Parathyroid adenoma (tissue), 2 donors: ENCODE measurements at regions not wholly inside any gene's neighbourhood (a gene's known extent, or its start where the extent isn't known, plus 50 kb on each side); places are given as distances from the start of the nearest gene placed in this dataset.
A peak's percentile ranks its signal among the peaks of the same experiment; 100 is the strongest.

Source experiments
- H2AFZ ChIP-seq: fragments of 300-600 bp; sonication (generic); one replicate; pipeline ENCODE4 v1.7.0; 2017; ENCODE audit warnings: antibody characterized with exemption, mild to moderate bottlenecking
- H3K27ac ChIP-seq: fragments of 300-600 bp; sonication (generic); one replicate; pipeline ENCODE4 v1.7.0; 2017
- H3K27me3 ChIP-seq: fragments of 300-600 bp; sonication (generic); one replicate; pipeline ENCODE4 v1.7.0; 2017; ENCODE audit warnings: low read length; ENCODE audit not compliant: control insufficient read depth, insufficient read depth
- H3K36me3 ChIP-seq: fragments of 300-600 bp; sonication (generic); one replicate; pipeline ENCODE4 v1.7.0; 2017; ENCODE audit warnings: low read length; ENCODE audit not compliant: control insufficient read depth, insufficient read depth
- H3K4me1 ChIP-seq: fragments of 300-600 bp; sonication (generic); one replicate; pipeline ENCODE4 v1.7.0; 2017; ENCODE audit warnings: control low read depth
- H3K4me2 ChIP-seq: fragments of 300-600 bp; sonication (generic); one replicate; pipeline ENCODE4 v1.7.0; 2017; ENCODE audit warnings: low read length
- H3K4me3 ChIP-seq: fragments of 300-600 bp; sonication (generic); one replicate; pipeline ENCODE4 v1.7.0; 2017; ENCODE audit warnings: low read depth, low read length
- H3K79me2 ChIP-seq: fragments of 300-600 bp; sonication (generic); one replicate; pipeline ENCODE4 v1.7.0; 2017; ENCODE audit warnings: control low read depth
- H3K9ac ChIP-seq: fragments of 300-600 bp; sonication (generic); one replicate; pipeline ENCODE4 v1.7.0; 2017; ENCODE audit warnings: mild to moderate bottlenecking
- H3K9me3 ChIP-seq: fragments of 300-600 bp; sonication (generic); one replicate; pipeline ENCODE4 v1.7.0; 2017; ENCODE audit warnings: low read length; ENCODE audit not compliant: control insufficient read depth
- CTCF ChIP-seq: fragments of 300-600 bp; sonication (generic); IDR thresholded peaks from one replicate; pipeline ENCODE4 v1.7.0; 2017; ENCODE audit warnings: antibody characterized with exemption, mild to moderate bottlenecking
- donor health status: primary hyperparathyroidism.

DNA sequence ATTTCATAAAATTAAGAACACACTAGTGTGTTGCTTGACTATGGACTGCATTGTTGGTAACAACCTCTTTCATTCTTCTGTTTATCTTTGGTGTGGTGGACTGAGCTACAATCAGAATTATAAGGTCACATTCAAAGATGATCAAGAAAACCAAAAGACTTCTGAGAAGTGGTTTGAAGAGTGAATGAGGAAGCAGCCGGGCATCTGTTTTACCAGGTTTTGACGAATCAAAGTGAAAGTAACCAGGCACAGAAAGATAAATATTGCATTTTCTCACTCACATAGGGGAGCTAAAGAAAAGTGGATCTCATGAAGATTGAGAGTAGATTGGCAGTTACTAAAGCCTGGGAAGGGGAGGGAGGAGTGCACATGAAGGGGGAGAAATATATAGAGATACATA, 589.1 kb downstream of the ZNF608 start:
- no peak overlapping the region for H3K9ac ChIP-seq

DNA sequence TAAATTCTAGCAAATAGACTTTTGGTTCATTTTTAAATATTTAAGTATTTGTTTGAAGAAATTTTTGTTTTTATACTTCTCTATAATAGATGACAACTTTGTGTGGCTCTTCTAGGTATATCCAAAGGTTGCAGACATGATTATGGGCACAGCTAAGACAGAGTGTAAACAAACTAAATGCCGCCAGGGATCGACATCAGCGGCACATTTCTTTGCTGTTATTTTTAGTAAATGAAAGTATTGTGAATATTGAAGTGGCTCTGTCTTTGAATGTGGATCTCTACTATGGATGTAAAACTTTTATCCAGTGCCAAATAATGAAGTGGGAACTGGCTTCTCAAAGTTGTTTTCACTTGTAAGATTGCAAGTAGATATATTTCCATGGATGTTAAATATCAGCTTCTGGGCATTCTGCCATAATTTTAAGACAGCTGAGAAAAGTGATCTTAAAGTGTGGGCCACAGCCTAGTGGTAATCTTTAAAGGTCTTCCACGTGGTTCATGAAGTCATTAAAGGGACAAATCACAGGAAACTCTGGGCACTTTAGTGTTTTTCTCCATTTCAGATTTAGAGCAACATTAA, 589.9 kb downstream of the ZNF608 start:
- TF ChIP-seq CTCF, result no peak
- no peaks in the 10 kb centered on the region for H3K36me3 ChIP-seq
- H3K4me3 ChIP-seq, result no peak overlapping the region
- no peaks in the 10 kb centered on the region for H3K9me3 ChIP-seq
- H3K79me2 ChIP-seq, result no peaks in the 10 kb centered on the region
- H3K27me3 ChIP-seq, result no peaks in the 10 kb centered on the region
- no peak overlapping the region for H3K27ac ChIP-seq
- H2AFZ ChIP-seq, result no peak overlapping the region
- H3K4me1 ChIP-seq, result no peaks in the 10 kb centered on the region
- no peak overlapping the region for H3K9ac ChIP-seq
- no peak overlapping the region for H3K4me2 ChIP-seq

More for the DNA sequence above, 589.1 kb downstream of the ZNF608 start:
- Histone ChIP-seq H3K36me3 (no peaks in the 10 kb centered on the region), H3K79me2 (no peaks in the 10 kb centered on the region), H3K27me3 (no peaks in the 10 kb centered on the region), H2AFZ (peak overlapping the region; percentile 38), H3K4me2 (no peak overlapping the region), H3K4me1 (no peaks in the 10 kb centered on the region), H3K4me3 (no peak overlapping the region), H3K27ac (no peak overlapping the region), H3K9me3 (no peaks in the 10 kb centered on the region)
- TF ChIP-seq CTCF, result no peak

DNA sequence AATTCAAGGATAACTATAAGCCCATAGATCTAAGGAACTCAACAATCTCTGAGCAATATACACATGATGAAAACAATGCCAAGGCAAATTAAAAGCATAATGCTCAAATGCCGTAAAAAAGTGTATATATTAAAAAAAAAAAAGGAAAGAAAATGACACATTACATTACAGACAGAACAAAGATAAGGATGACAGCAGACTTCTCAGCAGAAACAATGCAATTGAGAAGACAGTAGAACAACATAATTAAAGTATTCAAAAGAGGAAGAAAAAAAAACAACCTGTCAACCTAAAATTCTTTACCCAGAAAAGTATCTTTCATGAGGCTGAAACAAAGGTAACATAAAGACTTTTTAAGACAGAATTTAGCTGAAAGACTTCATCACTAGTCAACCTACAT, 591.7 kb downstream of the ZNF608 start:
- Histone ChIP-seq H3K4me3 (no peak overlapping the region), H3K4me1 (no peaks in the 10 kb centered on the region), H3K79me2 (no peaks in the 10 kb centered on the region), H3K27ac (no peak overlapping the region), H3K27me3 (no peaks in the 10 kb centered on the region), H2AFZ (no peak overlapping the region), H3K36me3 (no peaks in the 10 kb centered on the region), H3K9ac (no peak overlapping the region), H3K4me2 (no peak overlapping the region), H3K9me3 (no peaks in the 10 kb centered on the region)
- no peak for TF ChIP-seq CTCF

- Histone ChIP-seq H2AFZ (no peak overlapping the region), H3K79me2 (no peaks in the 10 kb centered on the region), H3K4me3 (no peak overlapping the region), H3K4me2 (no peak overlapping the region), H3K27ac (no peak overlapping the region), H3K4me1 (no peaks in the 10 kb centered on the region), H3K9me3 (no peaks in the 10 kb centered on the region), H3K9ac (no peak overlapping the region), H3K36me3 (no peaks in the 10 kb centered on the region), H3K27me3 (no peaks in the 10 kb centered on the region)
- TF ChIP-seq CTCF, result no peak
Measured at GRCh38 chr5:124153588-124153987, 592.9 kb downstream of the ZNF608 start.

DNA sequence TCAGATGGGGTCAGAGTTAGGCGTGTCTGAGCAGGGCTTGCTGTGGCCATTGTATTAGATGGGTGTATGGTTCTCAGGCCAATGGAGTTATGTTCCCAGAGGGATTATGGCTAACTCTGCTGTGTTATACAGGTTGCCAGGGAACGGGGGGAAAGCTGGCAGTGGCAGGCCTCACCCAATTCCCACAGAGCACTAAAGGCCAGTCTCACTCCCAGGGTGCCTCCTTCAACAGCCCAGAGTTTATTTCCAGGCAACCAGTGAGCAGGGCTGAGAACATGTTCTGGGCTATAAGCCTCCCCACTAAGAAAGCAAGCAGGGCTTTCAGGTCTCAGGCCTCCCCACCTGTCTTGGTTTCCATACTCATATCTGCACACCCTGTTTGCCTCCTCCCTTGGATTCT, 597.9 kb downstream of the ZNF608 start:
- Histone ChIP-seq H3K4me2 (no peak overlapping the region), H3K4me1 (no peaks in the 10 kb centered on the region), H2AFZ (no peak overlapping the region), H3K4me3 (no peak overlapping the region), H3K9ac (no peak overlapping the region), H3K36me3 (no peaks in the 10 kb centered on the region), H3K79me2 (no peaks in the 10 kb centered on the region), H3K9me3 (no peaks in the 10 kb centered on the region), H3K27ac (no peak overlapping the region), H3K27me3 (no peaks in the 10 kb centered on the region)
- TF ChIP-seq CTCF, result no peak
